ENCODE measurements at regions not wholly inside any gene's neighbourhood (a gene's known extent, or its start where the extent isn't known, plus 50 kb on each side); places are given as distances from the start of the nearest gene placed in this dataset.
"Not testable (repeated sequence)": the region's sequence is repeated elsewhere in the genome, so short reads cannot be mapped to it uniquely, and the experiment has no call there.

- DNase-seq, result no peak
Measured at GRCh38 chr5:91283326-91283725, 99.8 kb downstream of the ARRDC3 start.

- DNase-seq, result no peak
Measured at GRCh38 chr5:91282210-91282609, 100.9 kb downstream of the ARRDC3 start.

- peak; percentile 18 for DNase-seq
Measured at GRCh38 chr5:91281401-91281800, 101.7 kb downstream of the ARRDC3 start.

GRCh38 chr5:91280362-91281269 lies 102.5 kb downstream of the ARRDC3 start:
- peak; percentile 84 for DNase-seq

GRCh38 chr5:91277840-91278239 lies 105.3 kb downstream of the ARRDC3 start:
- no peak for DNase-seq

- DNase-seq, result no peak
Measured at GRCh38 chr5:91277093-91277626, 106.0 kb downstream of the ARRDC3 start.

- no peak for DNase-seq
Measured at GRCh38 chr5:91272858-91273257, 110.3 kb downstream of the ARRDC3 start.

- DNase-seq, result no peak
Measured at GRCh38 chr5:91271999-91272398, 111.1 kb downstream of the ARRDC3 start.

- no peak for DNase-seq
Measured at GRCh38 chr5:91269198-91269597, 113.9 kb downstream of the ARRDC3 start.

GRCh38 chr5:91266184-91266705 lies 116.9 kb downstream of the ARRDC3 start:
- no peak for DNase-seq

GRCh38 chr5:91264311-91265051 lies 118.6 kb downstream of the ARRDC3 start:
- DNase-seq, result no peak

GRCh38 chr5:91263898-91264297 lies 119.2 kb downstream of the ARRDC3 start:
- no peak for DNase-seq

- DNase-seq, result no peak
Measured at GRCh38 chr5:91257301-91257700, 125.8 kb downstream of the ARRDC3 start.

GRCh38 chr5:91256142-91256524 lies 127.0 kb downstream of the ARRDC3 start:
- DNase-seq, result no peak

- DNase-seq, result no peak
Measured at GRCh38 chr5:91255396-91256141, 127.5 kb downstream of the ARRDC3 start.

GRCh38 chr5:91252916-91253315 lies 130.2 kb downstream of the ARRDC3 start:
- DNase-seq, result no peak

GRCh38 chr5:91245871-91246270 lies 137.2 kb downstream of the ARRDC3 start:
- no peak for DNase-seq

GRCh38 chr5:91245074-91245452 lies 138.1 kb downstream of the ARRDC3 start:
- no peak for DNase-seq

GRCh38 chr5:91244380-91245073 lies 138.6 kb downstream of the ARRDC3 start:
- DNase-seq, result no peak

- no peak for DNase-seq
Measured at GRCh38 chr5:91243852-91244251, 139.3 kb downstream of the ARRDC3 start.

- no peak for DNase-seq
Measured at GRCh38 chr5:91243286-91243685, 139.8 kb downstream of the ARRDC3 start.

- DNase-seq, result not testable (repeated sequence)
Measured at GRCh38 chr5:91241460-91241859, 141.7 kb downstream of the ARRDC3 start.

Data from NCI-H146 (cell line).